Peyer's patch (tissue), 4 donors: ENCODE measurements at regions not wholly inside any gene's neighbourhood (a gene's known extent, or its start where the extent isn't known, plus 50 kb on each side); places are given as distances from the start of the nearest gene placed in this dataset.

ENCODE experiments used
- POLR2A ChIP-seq, 2 donors: fragments of 450-650 bp; IDR thresholded peaks; one replicate each; pipeline ENCODE4 v1.5.1; 2017; ENCODE audit warnings: antibody characterized with exemption in 2 of 2, mild to moderate bottlenecking in 2 of 2, moderate library complexity in 2 of 2
- TF ChIP-seq, protein P1 (sequence below), 6 experiments: fragments of 450-650 bp in 4 of 6; fragments of 200-600 bp in 2 of 6; sonication (generic) in 1 of 6; IDR thresholded peaks; one replicate each; pipeline ENCODE4 v1.5.1; 2017 to 2019; ENCODE audit warnings: antibody characterized with exemption in 6 of 6, mild to moderate bottlenecking in 3 of 6, moderate library complexity in 1 of 6

DNA sequence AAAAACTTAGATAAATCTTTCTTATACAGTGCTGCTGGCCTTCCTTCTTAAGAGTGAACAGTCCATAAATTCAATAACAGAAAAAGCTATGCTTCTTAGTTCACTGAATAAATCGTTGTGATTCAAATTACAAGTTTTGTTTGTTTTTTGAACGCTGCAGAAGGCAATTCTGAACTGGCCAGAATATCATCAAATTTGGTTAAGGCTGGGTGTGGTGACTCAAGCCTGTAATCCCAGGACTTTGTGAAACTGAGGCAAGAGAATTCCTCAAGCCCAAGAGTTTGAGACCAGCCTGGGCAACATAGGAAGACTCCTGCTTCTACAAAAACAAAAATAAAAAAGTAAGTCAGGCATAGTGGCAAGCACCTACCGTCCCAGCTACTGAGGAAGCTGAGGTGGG, 111.2 kb upstream of the SLC39A10 start:
- TF ChIP-seq, protein P1, sequence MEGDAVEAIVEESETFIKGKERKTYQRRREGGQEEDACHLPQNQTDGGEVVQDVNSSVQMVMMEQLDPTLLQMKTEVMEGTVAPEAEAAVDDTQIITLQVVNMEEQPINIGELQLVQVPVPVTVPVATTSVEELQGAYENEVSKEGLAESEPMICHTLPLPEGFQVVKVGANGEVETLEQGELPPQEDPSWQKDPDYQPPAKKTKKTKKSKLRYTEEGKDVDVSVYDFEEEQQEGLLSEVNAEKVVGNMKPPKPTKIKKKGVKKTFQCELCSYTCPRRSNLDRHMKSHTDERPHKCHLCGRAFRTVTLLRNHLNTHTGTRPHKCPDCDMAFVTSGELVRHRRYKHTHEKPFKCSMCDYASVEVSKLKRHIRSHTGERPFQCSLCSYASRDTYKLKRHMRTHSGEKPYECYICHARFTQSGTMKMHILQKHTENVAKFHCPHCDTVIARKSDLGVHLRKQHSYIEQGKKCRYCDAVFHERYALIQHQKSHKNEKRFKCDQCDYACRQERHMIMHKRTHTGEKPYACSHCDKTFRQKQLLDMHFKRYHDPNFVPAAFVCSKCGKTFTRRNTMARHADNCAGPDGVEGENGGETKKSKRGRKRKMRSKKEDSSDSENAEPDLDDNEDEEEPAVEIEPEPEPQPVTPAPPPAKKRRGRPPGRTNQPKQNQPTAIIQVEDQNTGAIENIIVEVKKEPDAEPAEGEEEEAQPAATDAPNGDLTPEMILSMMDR (IDR thresholded peaks at IDR 0.05): no peak
- TF ChIP-seq POLR2A (IDR thresholded peaks at IDR 0.05): no peak
